Inferior parietal cortex (tissue), 1 donor: ENCODE measurements at regions not wholly inside any gene's neighbourhood (a gene's known extent, or its start where the extent isn't known, plus 50 kb on each side); places are given as distances from the start of the nearest gene placed in this dataset.

ENCODE experiments used
- DNase-seq: peaks from one replicate; pipeline ENCODE4 v3.0.0-alpha.2; 2016; ENCODE audit errors: extremely low spot score

- no peak for DNase-seq
Measured at GRCh38 chr2:15701341-15701907, 109.8 kb downstream of the DDX1 start.

- DNase-seq: no peak
Measured at GRCh38 chr2:15701991-15702390, 110.3 kb downstream of the DDX1 start.

GRCh38 chr2:15702452-15702851 is 110.8 kb downstream of the DDX1 start:
- no peak for DNase-seq

- DNase-seq: no peak
Measured at GRCh38 chr2:15703365-15703869, 111.7 kb downstream of the DDX1 start.

GRCh38 chr2:15704086-15704787 is 112.6 kb downstream of the DDX1 start:
- no peak for DNase-seq

- DNase-seq: no peak
Measured at GRCh38 chr2:15704788-15705115, 113.1 kb downstream of the DDX1 start.

GRCh38 chr2:15705310-15705709 is 113.6 kb downstream of the DDX1 start:
- no peak for DNase-seq

GRCh38 chr2:15705839-15706386 is 114.2 kb downstream of the DDX1 start:
- DNase-seq: no peak

- no peak for DNase-seq
Measured at GRCh38 chr2:15706424-15706823, 114.8 kb downstream of the DDX1 start.

GRCh38 chr2:15706986-15707632 is 115.4 kb downstream of the DDX1 start:
- DNase-seq: no peak

- no peak for DNase-seq
Measured at GRCh38 chr2:15708161-15708560, 116.5 kb downstream of the DDX1 start.

GRCh38 chr2:15708865-15709820 is 117.5 kb downstream of the DDX1 start:
- no peak for DNase-seq

- no peak for DNase-seq
Measured at GRCh38 chr2:15711126-15711860, 119.6 kb downstream of the DDX1 start.

- no peak for DNase-seq
Measured at GRCh38 chr2:15712551-15713342, 121.1 kb downstream of the DDX1 start.

- DNase-seq: no peak
Measured at GRCh38 chr2:15713475-15713874, 121.8 kb downstream of the DDX1 start.

GRCh38 chr2:15714002-15714401 is 122.3 kb downstream of the DDX1 start:
- no peak for DNase-seq

GRCh38 chr2:15714609-15715008 is 122.9 kb downstream of the DDX1 start:
- DNase-seq: no peak

- no peak for DNase-seq
Measured at GRCh38 chr2:15715596-15715995, 123.9 kb downstream of the DDX1 start.

GRCh38 chr2:15718103-15718943 is 126.7 kb downstream of the DDX1 start:
- DNase-seq: no peak
